Left forelimb (tissue), 1 donor: ENCODE measurements at regions not wholly inside any gene's neighbourhood (a gene's known extent, or its start where the extent isn't known, plus 50 kb on each side); places are given as distances from the start of the nearest gene placed in this dataset.

Source experiments
- DNase-seq: peaks from one replicate; pipeline ENCODE4 v3.0.0-alpha.2; 2018; ENCODE audit warnings: low spot score

- no peak for DNase-seq
Observed at GRCh38 chr6:163836876-163837690, 422.6 kb downstream of the QKI start.

- DNase-seq, result no peak
Observed at GRCh38 chr6:163835439-163836171, 421.1 kb downstream of the QKI start.

- DNase-seq, result no peak
Observed at GRCh38 chr6:163834226-163834970, 419.9 kb downstream of the QKI start.

GRCh38 chr6:163831736-163832135 lies 417.2 kb downstream of the QKI start:
- DNase-seq, result no peak

GRCh38 chr6:163830641-163831040 lies 416.1 kb downstream of the QKI start:
- no peak for DNase-seq

GRCh38 chr6:163828038-163828795 lies 413.7 kb downstream of the QKI start:
- DNase-seq, result no peak

- no peak for DNase-seq
Observed at GRCh38 chr6:163827143-163827542, 412.6 kb downstream of the QKI start.

- DNase-seq, result no peak
Observed at GRCh38 chr6:163826629-163827028, 412.1 kb downstream of the QKI start.

GRCh38 chr6:163825033-163825432 lies 410.5 kb downstream of the QKI start:
- no peak for DNase-seq

- DNase-seq, result no peak
Observed at GRCh38 chr6:163823577-163823976, 409.1 kb downstream of the QKI start.

- DNase-seq, result no peak
Observed at GRCh38 chr6:163820745-163821458, 406.4 kb downstream of the QKI start.

- DNase-seq, result no peak
Observed at GRCh38 chr6:163820171-163820570, 405.7 kb downstream of the QKI start.

GRCh38 chr6:163818719-163819118 lies 404.2 kb downstream of the QKI start:
- DNase-seq, result no peak

- DNase-seq, result no peak
Observed at GRCh38 chr6:163816441-163816840, 401.9 kb downstream of the QKI start.

GRCh38 chr6:163815796-163816195 lies 401.3 kb downstream of the QKI start:
- DNase-seq, result no peak

GRCh38 chr6:163814494-163815364 lies 400.2 kb downstream of the QKI start:
- DNase-seq, result no peak

GRCh38 chr6:163813979-163814493 lies 399.5 kb downstream of the QKI start:
- no peak for DNase-seq

GRCh38 chr6:163811317-163811716 lies 396.8 kb downstream of the QKI start:
- DNase-seq, result no peak

- DNase-seq, result no peak
Observed at GRCh38 chr6:163809364-163809763, 394.8 kb downstream of the QKI start.

GRCh38 chr6:163808871-163809270 lies 394.4 kb downstream of the QKI start:
- no peak for DNase-seq
